ENCODE measurements at regions not wholly inside any gene's neighbourhood (a gene's known extent, or its start where the extent isn't known, plus 50 kb on each side); places are given as distances from the start of the nearest gene placed in this dataset.

GRCh38 chr5:52419357-52419756, 368.4 kb upstream of the ITGA1 start:
- DNase-seq = no peak
- no peak overlapping the region for H3K27ac ChIP-seq
- no peaks in the 10 kb centered on the region for H3K36me3 ChIP-seq
- no peak for TF ChIP-seq POLR2A (IDR thresholded peaks at IDR 0.05)
- TF ChIP-seq, protein P1, sequence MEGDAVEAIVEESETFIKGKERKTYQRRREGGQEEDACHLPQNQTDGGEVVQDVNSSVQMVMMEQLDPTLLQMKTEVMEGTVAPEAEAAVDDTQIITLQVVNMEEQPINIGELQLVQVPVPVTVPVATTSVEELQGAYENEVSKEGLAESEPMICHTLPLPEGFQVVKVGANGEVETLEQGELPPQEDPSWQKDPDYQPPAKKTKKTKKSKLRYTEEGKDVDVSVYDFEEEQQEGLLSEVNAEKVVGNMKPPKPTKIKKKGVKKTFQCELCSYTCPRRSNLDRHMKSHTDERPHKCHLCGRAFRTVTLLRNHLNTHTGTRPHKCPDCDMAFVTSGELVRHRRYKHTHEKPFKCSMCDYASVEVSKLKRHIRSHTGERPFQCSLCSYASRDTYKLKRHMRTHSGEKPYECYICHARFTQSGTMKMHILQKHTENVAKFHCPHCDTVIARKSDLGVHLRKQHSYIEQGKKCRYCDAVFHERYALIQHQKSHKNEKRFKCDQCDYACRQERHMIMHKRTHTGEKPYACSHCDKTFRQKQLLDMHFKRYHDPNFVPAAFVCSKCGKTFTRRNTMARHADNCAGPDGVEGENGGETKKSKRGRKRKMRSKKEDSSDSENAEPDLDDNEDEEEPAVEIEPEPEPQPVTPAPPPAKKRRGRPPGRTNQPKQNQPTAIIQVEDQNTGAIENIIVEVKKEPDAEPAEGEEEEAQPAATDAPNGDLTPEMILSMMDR (IDR thresholded peaks at IDR 0.05) = no peak
- intact Hi-C loops (cut with DNase I; ENCODE audit: low total_unique reads) = no loop called here
- H3K4me3 ChIP-seq = no peak overlapping the region
- no peaks in the 10 kb centered on the region for H3K4me1 ChIP-seq
- H3K27me3 ChIP-seq = no peaks in the 10 kb centered on the region
- H3K9me3 ChIP-seq = no peaks in the 10 kb centered on the region

GRCh38 chr5:52427615-52428014, 360.1 kb upstream of the ITGA1 start:
- Histone ChIP-seq H3K4me1 (no peaks in the 10 kb centered on the region), H3K9me3 (no peaks in the 10 kb centered on the region), H3K27ac (no peak overlapping the region), H3K27me3 (no peaks in the 10 kb centered on the region), H3K36me3 (no peaks in the 10 kb centered on the region), H3K4me3 (no peak overlapping the region)
- intact Hi-C loops (cut with DNase I; ENCODE audit: low total_unique reads) = no loop called here
- TF ChIP-seq, protein P1 (IDR thresholded peaks at IDR 0.05) = no peak
- no peak for TF ChIP-seq POLR2A (IDR thresholded peaks at IDR 0.05)
- no peak for DNase-seq

GRCh38 chr5:52428977-52429489, 358.7 kb upstream of the ITGA1 start:
- H3K36me3 ChIP-seq = no peaks in the 10 kb centered on the region
- no peak for DNase-seq
- TF ChIP-seq, protein P1 (IDR thresholded peaks at IDR 0.05) = no peak
- TF ChIP-seq POLR2A (IDR thresholded peaks at IDR 0.05) = no peak
- no peaks in the 10 kb centered on the region for H3K4me1 ChIP-seq
- H3K4me3 ChIP-seq = no peak overlapping the region
- no peaks in the 10 kb centered on the region for H3K27me3 ChIP-seq
- no peaks in the 10 kb centered on the region for H3K9me3 ChIP-seq
- H3K27ac ChIP-seq = no peak overlapping the region
- intact Hi-C loops (cut with DNase I; ENCODE audit: low total_unique reads) = no loop called here

DNA sequence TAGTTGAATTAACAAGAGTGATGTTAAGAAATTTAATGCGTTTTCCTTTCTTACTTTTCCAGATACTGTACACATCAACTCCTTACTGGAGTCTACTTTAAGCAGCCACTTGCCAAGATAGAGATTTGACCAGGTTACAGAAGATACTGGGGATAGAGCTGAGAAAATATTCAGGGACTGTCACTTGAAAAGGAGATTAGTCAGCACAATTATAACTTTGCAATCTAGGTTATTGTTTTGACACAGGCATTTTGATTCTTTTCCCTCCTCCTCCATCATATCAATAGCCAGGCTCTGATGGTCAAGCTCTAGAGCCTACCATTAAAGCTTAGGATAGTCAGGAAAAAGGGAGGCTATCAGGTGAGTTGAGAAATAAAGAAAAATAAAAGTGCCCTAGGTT, 345.9 kb upstream of the ITGA1 start:
- Histone ChIP-seq H3K4me3 (no peak overlapping the region), H3K4me1 (no peaks in the 10 kb centered on the region), H3K27me3 (no peaks in the 10 kb centered on the region), H3K9me3 (no peaks in the 10 kb centered on the region), H3K36me3 (no peaks in the 10 kb centered on the region), H3K27ac (no peak overlapping the region)
- DNase-seq = no peak
- intact Hi-C loops (cut with DNase I; ENCODE audit: low total_unique reads) = no loop called here
- TF ChIP-seq, protein P1 (IDR thresholded peaks at IDR 0.05) = no peak
- TF ChIP-seq POLR2A (IDR thresholded peaks at IDR 0.05) = no peak

DNA sequence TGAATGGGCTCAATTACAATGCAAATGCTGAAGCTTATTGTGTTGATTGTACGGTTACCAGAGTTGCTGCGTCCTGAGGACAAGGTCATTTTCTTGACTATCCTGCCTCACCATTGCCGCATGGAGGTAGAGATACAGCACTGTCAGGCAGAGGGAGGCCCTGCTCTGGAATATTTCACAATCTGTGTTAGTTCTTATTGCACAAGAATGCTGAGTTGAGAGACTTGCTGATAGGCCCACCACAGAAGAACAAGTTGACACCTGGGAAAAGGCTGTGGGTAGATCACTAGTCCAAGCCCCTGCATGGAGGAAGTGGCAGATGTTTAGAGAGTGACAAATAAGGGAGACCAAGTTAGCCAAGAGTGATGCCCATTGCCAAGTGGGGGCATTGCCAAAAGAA, 344.5 kb upstream of the ITGA1 start:
- TF ChIP-seq, protein P1 (IDR thresholded peaks at IDR 0.05) = no peak
- no peak for TF ChIP-seq POLR2A (IDR thresholded peaks at IDR 0.05)
- no peaks in the 10 kb centered on the region for H3K36me3 ChIP-seq
- no peaks in the 10 kb centered on the region for H3K9me3 ChIP-seq
- H3K27me3 ChIP-seq = no peaks in the 10 kb centered on the region
- no peak for DNase-seq
- no peak overlapping the region for H3K27ac ChIP-seq
- H3K4me1 ChIP-seq = no peaks in the 10 kb centered on the region
- no peak overlapping the region for H3K4me3 ChIP-seq
- intact Hi-C loops (cut with DNase I; ENCODE audit: low total_unique reads) = no loop called here

All from uterus (tissue), 3 donors.